ENCODE measurements at regions not wholly inside any gene's neighbourhood (a gene's known extent, or its start where the extent isn't known, plus 50 kb on each side); places are given as distances from the start of the nearest gene placed in this dataset.

GRCh38 chr5:56303511-56303910, 70.4 kb upstream of the ANKRD55 start:
- Histone ChIP-seq H3K9ac (ENCODE audit: insufficient read depth, low read length, poor library complexity, severe bottlenecking) (no peak overlapping the region), H3K36me3 (replicated peaks in 1 of 2; ENCODE audit: control insufficient read depth in 1 of 2, insufficient read depth in 2 of 2, low read length in 2 of 2) (no peaks in the 10 kb centered on the region), H3K4me2 (replicated peaks; ENCODE audit: extremely low read depth, low read length, poor library complexity, severe bottlenecking) (no peak overlapping the region), H3K79me2 (ENCODE audit: insufficient read depth, low read length) (no peaks in the 10 kb centered on the region), H3K4me3 (replicated peaks in 1 of 3; ENCODE audit: low read depth in 2 of 3, low read length in 3 of 3) (no peak overlapping the region), H4K20me1 (ENCODE audit: insufficient read depth, low read length) (no peaks in the 10 kb centered on the region), H3K27me3 (ENCODE audit: control insufficient read depth in 2 of 2, insufficient read depth in 2 of 2, low read length in 2 of 2) (no peaks in the 10 kb centered on the region), H2AFZ (ENCODE audit: insufficient read depth, low read depth, low read length, poor library complexity, severe bottlenecking) (no peak overlapping the region), H3K27ac (ENCODE audit: low read depth in 1 of 2, low read length in 2 of 2) (no peak overlapping the region), H3K9me3 (replicated peaks in 1 of 2; ENCODE audit: control insufficient read depth in 1 of 2, insufficient read depth in 1 of 2, low read length in 2 of 2) (peaks cover 3 to 6% of the 10 kb centered on the region in 2 donors), H3K4me1 (ENCODE audit: control insufficient read depth in 1 of 2, insufficient read depth in 2 of 2, low read length in 2 of 2) (no peaks in the 10 kb centered on the region)
- peaks cover 0 to 1% (median 0%) of the 10 kb centered on the region in 3 donors for H3K27me3 Mint-ChIP-seq (ENCODE audit: low read depth in 3 of 3)
- WGBS (ENCODE audit: insufficient coverage) = 100% methylated on average over 5 of the region's 5 CpGs
- no peak overlapping the region for H3K27ac Mint-ChIP-seq
- H3K36me3 Mint-ChIP-seq = peaks cover 0 to 1% of the 10 kb centered on the region in 2 donors
- TF ChIP-seq, protein P1, sequence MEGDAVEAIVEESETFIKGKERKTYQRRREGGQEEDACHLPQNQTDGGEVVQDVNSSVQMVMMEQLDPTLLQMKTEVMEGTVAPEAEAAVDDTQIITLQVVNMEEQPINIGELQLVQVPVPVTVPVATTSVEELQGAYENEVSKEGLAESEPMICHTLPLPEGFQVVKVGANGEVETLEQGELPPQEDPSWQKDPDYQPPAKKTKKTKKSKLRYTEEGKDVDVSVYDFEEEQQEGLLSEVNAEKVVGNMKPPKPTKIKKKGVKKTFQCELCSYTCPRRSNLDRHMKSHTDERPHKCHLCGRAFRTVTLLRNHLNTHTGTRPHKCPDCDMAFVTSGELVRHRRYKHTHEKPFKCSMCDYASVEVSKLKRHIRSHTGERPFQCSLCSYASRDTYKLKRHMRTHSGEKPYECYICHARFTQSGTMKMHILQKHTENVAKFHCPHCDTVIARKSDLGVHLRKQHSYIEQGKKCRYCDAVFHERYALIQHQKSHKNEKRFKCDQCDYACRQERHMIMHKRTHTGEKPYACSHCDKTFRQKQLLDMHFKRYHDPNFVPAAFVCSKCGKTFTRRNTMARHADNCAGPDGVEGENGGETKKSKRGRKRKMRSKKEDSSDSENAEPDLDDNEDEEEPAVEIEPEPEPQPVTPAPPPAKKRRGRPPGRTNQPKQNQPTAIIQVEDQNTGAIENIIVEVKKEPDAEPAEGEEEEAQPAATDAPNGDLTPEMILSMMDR (IDR thresholded peaks at IDR 0.05) = no peak
- intact Hi-C loops (cut with micrococcal nuclease) = no loop called here
- H3K9me3 Mint-ChIP-seq = peaks cover 0 to 16% (median 5%) of the 10 kb centered on the region in 7 donors
- no peaks in the 10 kb centered on the region for H3K4me1 Mint-ChIP-seq
- H3K4me3 Mint-ChIP-seq = no peak overlapping the region
- DNase-seq = no peak

DNA sequence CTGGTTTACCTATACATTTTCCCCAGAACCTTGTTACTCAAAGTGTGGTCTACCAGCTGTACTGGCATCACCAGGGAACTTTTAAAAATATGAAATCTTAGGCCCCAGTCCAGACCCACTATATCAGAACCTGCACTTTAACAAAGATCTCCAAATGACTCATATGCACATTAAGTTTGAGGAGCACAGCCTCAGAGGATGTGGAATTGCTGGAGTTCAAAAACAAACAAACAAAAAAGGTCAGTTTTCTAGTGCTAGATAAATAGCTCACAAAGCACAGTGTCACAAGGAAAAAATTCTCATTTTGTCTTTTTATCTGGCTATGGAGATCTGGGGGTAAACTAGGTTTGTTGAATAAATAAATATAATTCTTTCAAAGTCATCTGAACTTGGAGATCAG, 68.9 kb upstream of the ANKRD55 start:
- no peaks in the 10 kb centered on the region for H3K36me3 ChIP-seq (replicated peaks in 1 of 2; ENCODE audit: control insufficient read depth in 1 of 2, insufficient read depth in 2 of 2, low read length in 2 of 2)
- no peaks in the 10 kb centered on the region for H3K27me3 ChIP-seq (ENCODE audit: control insufficient read depth in 2 of 2, insufficient read depth in 2 of 2, low read length in 2 of 2)
- no peaks in the 10 kb centered on the region for H3K79me2 ChIP-seq (ENCODE audit: insufficient read depth, low read length)
- no peaks in the 10 kb centered on the region for H3K4me1 ChIP-seq (ENCODE audit: control insufficient read depth in 1 of 2, insufficient read depth in 2 of 2, low read length in 2 of 2)
- intact Hi-C loops (cut with micrococcal nuclease) = no loop called here
- no peak for DNase-seq
- no peak overlapping the region for H3K4me3 ChIP-seq (replicated peaks in 1 of 3; ENCODE audit: low read depth in 2 of 3, low read length in 3 of 3)
- H3K9me3 Mint-ChIP-seq = peaks cover 0 to 14% (median 6%) of the 10 kb centered on the region in 7 donors
- peaks cover 0 to 1% (median 0%) of the 10 kb centered on the region in 3 donors for H3K27me3 Mint-ChIP-seq (ENCODE audit: low read depth in 3 of 3)
- H3K4me2 ChIP-seq (replicated peaks; ENCODE audit: extremely low read depth, low read length, poor library complexity, severe bottlenecking) = no peak overlapping the region
- TF ChIP-seq, protein P1 (IDR thresholded peaks at IDR 0.05) = no peak
- no peak overlapping the region for H2AFZ ChIP-seq (ENCODE audit: insufficient read depth, low read depth, low read length, poor library complexity, severe bottlenecking)
- H3K27ac Mint-ChIP-seq = no peak overlapping the region
- H3K4me1 Mint-ChIP-seq = no peaks in the 10 kb centered on the region
- no peak overlapping the region for H3K9ac ChIP-seq (ENCODE audit: insufficient read depth, low read length, poor library complexity, severe bottlenecking)
- H4K20me1 ChIP-seq (ENCODE audit: insufficient read depth, low read length) = no peaks in the 10 kb centered on the region
- peaks cover 0 to 1% of the 10 kb centered on the region in 2 donors for H3K36me3 Mint-ChIP-seq
- H3K9me3 ChIP-seq (replicated peaks in 1 of 2; ENCODE audit: control insufficient read depth in 1 of 2, insufficient read depth in 1 of 2, low read length in 2 of 2) = peaks cover 3 to 6% of the 10 kb centered on the region in 2 donors
- no peak overlapping the region for H3K4me3 Mint-ChIP-seq
- no peak overlapping the region for H3K27ac ChIP-seq (ENCODE audit: low read depth in 1 of 2, low read length in 2 of 2)
